ENCODE measurements at regions not wholly inside any gene's neighbourhood (a gene's known extent, or its start where the extent isn't known, plus 50 kb on each side); places are given as distances from the start of the nearest gene placed in this dataset.

- DNase-seq (ENCODE audit: low spot score) = no peak
These were observed 216.5 kb upstream of the RREB1 start for GRCh38 chr6:6891125-6891721.

DNA sequence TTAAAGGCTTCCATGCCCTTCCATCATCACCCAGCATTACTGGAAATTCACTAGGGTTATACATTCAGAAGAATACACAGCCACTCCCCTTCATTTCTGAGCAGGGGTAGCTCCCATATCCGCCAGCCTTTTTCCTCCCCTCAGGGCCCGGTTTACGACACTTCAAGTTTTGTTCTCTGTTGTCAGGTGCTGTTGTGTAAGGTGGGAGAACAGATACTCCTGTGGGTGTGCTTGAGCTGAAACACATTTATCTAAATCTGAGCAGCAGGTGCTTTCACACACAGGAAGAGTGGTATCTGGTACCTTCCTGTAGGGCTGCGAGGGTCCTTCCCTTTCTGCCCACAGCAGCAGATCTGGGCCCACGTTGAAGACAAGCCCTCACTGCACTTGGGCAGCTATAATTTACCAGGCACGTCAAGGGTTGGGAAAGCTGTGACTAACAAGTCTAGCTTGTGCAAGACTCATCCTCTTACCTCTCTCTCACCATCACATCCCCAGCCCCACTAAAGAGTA is 215.8 kb upstream of the RREB1 start:
- no peak for DNase-seq (ENCODE audit: low spot score)

GRCh38 chr6:6892744-6893583 is 214.8 kb upstream of the RREB1 start:
- no peak for DNase-seq (ENCODE audit: low spot score)

- no peak for DNase-seq (ENCODE audit: low spot score)
These were observed 214.1 kb upstream of the RREB1 start for GRCh38 chr6:6893701-6894100.

DNA sequence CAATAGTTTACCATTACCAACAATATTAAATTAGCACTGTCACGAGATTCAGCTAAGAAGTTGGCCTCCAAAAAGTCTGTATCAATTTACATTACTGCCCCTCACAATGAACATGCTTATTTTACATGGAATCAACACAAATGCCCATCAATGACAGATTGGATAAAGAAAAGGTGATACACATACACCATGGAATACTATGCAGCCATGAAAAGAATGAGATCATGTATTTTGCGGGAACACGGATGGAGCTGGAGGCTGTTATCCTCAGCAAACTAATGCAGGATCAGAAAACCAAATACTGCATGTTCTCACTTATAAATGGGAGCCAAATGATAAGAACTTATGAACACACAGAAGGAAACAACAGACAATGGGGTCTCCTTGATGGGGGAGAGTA is 211.8 kb upstream of the RREB1 start:
- no peak for DNase-seq (ENCODE audit: low spot score)

GRCh38 chr6:6897140-6897539 is 210.6 kb upstream of the RREB1 start:
- DNase-seq (ENCODE audit: low spot score) = no peak

- no peak for DNase-seq (ENCODE audit: low spot score)
These were observed 207.1 kb upstream of the RREB1 start for GRCh38 chr6:6900569-6901204.

- DNase-seq (ENCODE audit: low spot score) = no peak
These were observed 206.5 kb upstream of the RREB1 start for GRCh38 chr6:6901205-6901719.

DNA sequence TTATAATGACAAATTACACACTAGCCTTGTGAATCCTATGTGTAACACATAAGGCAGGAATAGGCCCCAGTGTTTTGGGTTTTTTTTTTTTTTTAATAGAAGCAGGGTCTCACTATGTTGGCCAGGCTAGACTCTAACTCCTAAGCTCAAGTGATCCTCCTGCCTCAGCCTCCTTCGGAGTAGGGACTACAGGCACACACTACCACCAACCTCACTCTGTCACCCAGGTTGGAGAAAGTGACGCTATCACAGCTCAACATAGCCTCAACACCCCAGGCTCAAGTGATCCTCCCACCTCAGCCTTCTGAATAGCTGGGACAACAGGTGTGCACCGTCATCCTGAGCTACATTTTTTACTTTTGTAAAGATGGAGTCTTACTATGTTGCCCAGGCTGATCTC is 205.8 kb upstream of the RREB1 start:
- DNase-seq (ENCODE audit: low spot score) = no peak

- no peak for DNase-seq (ENCODE audit: low spot score)
These were observed 201.7 kb upstream of the RREB1 start for GRCh38 chr6:6905961-6906518.

GRCh38 chr6:6906570-6907213 is 201.1 kb upstream of the RREB1 start:
- no peak for DNase-seq (ENCODE audit: low spot score)

DNA sequence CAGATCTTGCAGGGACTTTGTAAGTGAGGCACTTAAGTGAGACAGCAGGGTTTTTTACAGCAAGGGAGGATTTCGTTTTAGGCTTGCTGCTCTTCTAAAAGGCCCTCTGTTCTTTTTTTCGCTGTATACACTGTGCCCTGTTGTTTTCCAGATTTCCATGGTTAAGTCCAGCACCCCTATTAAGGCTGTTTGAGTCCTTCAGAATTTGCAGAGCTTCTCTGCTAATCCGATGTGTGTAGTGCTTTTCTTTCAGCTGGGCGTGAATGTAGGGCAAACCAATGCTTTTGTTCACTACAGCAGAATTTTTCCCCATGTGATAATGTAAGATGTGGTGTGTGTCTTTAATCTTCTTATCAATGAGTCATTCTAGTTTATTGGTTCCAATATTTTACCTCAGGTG is 200.5 kb upstream of the RREB1 start:
- no peak for DNase-seq (ENCODE audit: low spot score)

- DNase-seq (ENCODE audit: low spot score) = no peak
These were observed 199.6 kb upstream of the RREB1 start for GRCh38 chr6:6908121-6908520.

GRCh38 chr6:6909111-6909510 is 198.7 kb upstream of the RREB1 start:
- DNase-seq (ENCODE audit: low spot score) = no peak

GRCh38 chr6:6910734-6911295 is 196.9 kb upstream of the RREB1 start:
- no peak for DNase-seq (ENCODE audit: low spot score)

DNA sequence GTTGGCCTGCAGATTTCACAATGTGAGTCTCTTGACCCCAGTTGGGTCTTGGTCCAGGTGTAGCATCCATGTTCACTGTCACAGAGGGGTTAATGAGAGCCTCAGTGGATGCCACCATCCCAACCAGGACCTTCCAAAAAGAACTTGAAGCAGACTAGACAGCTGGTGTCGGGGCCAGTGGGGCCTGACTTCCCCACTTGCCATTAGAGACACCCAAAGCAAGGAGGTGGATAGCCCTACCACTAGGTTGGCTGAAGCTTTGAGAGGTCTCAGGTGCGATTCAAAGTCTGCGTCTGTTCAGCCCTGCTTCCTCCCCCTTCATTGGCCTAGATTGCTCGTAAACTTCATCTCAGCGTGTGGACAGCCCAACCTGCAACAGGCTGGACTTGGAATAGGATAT is 196.4 kb upstream of the RREB1 start:
- DNase-seq (ENCODE audit: low spot score) = no peak

- no peak for DNase-seq (ENCODE audit: low spot score)
These were observed 194.7 kb upstream of the RREB1 start for GRCh38 chr6:6912817-6913744.

DNA sequence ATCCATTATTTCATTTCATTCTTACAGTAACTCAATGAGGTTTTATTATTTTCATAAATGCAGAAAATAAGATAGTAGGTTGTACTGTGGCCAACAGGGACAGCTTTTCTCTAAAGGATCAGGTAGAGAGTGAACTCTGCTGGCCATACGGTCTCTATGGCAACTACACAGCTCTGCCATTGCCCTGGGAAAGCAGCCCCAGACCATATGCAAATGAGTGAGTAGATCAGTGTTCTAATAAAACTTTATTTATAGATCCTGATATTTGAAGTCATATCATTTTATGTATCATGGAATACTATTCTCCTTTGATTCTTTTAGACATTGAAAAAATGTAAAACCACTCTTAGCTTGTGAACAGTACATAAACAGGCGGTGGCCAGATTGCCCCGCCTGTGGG is 192.5 kb upstream of the RREB1 start:
- no peak for DNase-seq (ENCODE audit: low spot score)

DNA sequence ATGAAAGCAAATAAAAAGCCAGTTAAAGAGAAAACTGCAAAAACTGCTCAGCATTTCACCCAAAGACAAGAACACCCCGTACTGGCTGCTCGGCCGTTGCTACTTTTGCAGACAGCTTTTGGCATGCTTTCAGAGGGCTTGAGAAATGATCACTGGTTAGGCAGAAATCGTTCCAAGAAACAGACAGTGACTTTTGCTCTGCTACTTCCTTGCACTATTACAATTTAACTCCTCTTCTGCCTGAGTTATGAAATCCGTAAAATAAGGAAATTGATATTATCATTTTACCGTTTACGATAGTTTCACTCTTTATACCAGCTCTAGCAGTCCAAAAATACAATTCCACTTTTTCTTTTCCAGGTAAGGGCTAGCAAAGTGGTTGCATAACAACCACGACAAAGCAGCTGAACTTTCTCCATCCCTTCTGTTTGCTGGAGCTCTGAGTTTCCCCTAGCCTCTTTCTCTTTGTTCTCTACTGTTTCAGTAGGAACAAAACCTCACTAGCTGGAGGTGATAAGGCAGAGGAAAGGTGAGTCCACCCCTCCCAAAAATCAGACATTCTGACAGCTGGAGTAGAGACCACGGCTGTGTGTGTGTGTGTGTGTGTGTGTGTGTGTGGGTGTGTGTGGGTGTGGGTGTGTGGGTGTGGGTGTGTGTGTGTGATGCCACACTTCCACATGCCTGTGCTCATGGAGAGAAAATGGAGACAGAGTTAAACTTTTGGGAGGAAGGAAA is 191.8 kb upstream of the RREB1 start:
- DNase-seq (ENCODE audit: low spot score) = no peak

- DNase-seq (ENCODE audit: low spot score) = no peak
These were observed 191.2 kb upstream of the RREB1 start for GRCh38 chr6:6916598-6916997.

Data from left forelimb (tissue), 1 donor.